ENCODE measurements at regions not wholly inside any gene's neighbourhood (a gene's known extent, or its start where the extent isn't known, plus 50 kb on each side); places are given as distances from the start of the nearest gene placed in this dataset.

DNA sequence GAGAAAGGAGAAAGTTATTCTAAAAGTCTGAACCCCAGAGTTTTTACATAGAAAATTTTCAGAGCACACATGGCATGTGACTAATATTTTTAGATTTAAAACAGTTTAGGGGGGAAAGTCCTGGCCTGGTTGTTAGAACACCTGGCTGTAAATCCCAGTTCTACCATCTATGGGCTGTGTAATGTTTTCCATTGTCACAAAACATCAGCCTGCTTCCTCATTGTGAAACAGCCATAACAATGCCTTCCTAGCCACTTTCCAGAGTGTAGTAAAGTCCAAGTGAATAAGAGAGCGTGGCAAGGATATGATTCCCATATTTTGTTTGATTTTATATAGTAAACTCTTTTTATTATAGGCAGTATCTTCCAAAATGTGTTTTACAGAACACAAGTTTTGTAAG is 310.0 kb upstream of the DCN start:
- Histone ChIP-seq H3K4me1 (ENCODE audit: control insufficient read depth in 5 of 5, insufficient read depth in 5 of 5, low read length in 5 of 5) (no peaks in the 10 kb centered on the region), H3K9me3 (ENCODE audit: control insufficient read depth in 4 of 4, insufficient read depth in 3 of 4, low read length in 3 of 4) (no peaks in the 10 kb centered on the region), H3K4me3 (no peak overlapping the region), H3K36me3 (ENCODE audit: control insufficient read depth in 4 of 4, insufficient read depth in 4 of 4, low read length in 4 of 4) (no peaks in the 10 kb centered on the region), H3K27me3 (ENCODE audit: control insufficient read depth in 3 of 3, insufficient read depth in 3 of 3, low read length in 2 of 3) (no peaks in the 10 kb centered on the region), H3K27ac (ENCODE audit: low read depth in 1 of 2, low read length in 1 of 2) (no peak overlapping the region), H3K9ac (ENCODE audit: insufficient read depth in 1 of 2, low read length in 2 of 2) (no peak overlapping the region)
- DNase-seq (no peak), ATAC-seq (ENCODE audit: insufficient read depth, low FRiP score) (no peak)
- TF ChIP-seq, protein P1, sequence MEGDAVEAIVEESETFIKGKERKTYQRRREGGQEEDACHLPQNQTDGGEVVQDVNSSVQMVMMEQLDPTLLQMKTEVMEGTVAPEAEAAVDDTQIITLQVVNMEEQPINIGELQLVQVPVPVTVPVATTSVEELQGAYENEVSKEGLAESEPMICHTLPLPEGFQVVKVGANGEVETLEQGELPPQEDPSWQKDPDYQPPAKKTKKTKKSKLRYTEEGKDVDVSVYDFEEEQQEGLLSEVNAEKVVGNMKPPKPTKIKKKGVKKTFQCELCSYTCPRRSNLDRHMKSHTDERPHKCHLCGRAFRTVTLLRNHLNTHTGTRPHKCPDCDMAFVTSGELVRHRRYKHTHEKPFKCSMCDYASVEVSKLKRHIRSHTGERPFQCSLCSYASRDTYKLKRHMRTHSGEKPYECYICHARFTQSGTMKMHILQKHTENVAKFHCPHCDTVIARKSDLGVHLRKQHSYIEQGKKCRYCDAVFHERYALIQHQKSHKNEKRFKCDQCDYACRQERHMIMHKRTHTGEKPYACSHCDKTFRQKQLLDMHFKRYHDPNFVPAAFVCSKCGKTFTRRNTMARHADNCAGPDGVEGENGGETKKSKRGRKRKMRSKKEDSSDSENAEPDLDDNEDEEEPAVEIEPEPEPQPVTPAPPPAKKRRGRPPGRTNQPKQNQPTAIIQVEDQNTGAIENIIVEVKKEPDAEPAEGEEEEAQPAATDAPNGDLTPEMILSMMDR (IDR thresholded peaks at IDR 0.05; ENCODE audit: control extremely low read depth, extremely low read depth) = no peak
- 80 to 100% methylated on average over 1 of the region's 1 CpG for WGBS, 2 donors

DNA sequence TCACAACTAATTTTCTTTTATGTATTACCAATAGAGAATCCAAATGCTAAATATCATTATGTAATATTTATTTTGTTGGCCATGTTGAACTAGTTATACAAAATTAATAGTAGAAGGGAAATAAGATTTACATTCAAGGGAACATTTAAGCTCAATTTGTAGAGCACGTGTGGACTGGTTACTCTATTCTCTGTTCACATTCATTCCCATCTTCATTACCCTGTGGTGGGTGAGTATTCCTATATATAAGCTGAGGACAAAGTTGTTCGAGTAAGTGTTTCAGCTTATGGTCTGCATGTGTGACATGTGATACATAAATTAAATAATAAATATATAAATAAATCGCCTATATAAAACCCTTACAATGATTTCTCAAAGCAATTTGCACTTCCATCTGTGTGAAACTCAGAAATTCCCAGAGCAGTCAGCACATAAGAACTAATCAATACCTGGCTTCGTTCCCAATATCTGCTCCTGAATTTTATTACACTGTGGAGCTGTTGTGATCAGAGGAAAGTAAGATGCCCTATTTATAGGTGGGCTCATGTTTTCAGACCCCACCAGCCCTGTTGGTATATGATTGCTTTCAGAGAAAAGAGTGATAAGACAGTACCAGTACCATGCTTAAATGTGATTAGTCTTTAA is 308.2 kb upstream of the DCN start:
- Histone ChIP-seq H3K4me1 (ENCODE audit: control insufficient read depth in 5 of 5, insufficient read depth in 5 of 5, low read length in 5 of 5) (no peaks in the 10 kb centered on the region), H3K36me3 (ENCODE audit: control insufficient read depth in 4 of 4, insufficient read depth in 4 of 4, low read length in 4 of 4) (no peaks in the 10 kb centered on the region), H3K27me3 (ENCODE audit: control insufficient read depth in 3 of 3, insufficient read depth in 3 of 3, low read length in 2 of 3) (no peaks in the 10 kb centered on the region), H3K9ac (ENCODE audit: insufficient read depth in 1 of 2, low read length in 2 of 2) (no peak overlapping the region), H3K27ac (ENCODE audit: low read depth in 1 of 2, low read length in 1 of 2) (no peak overlapping the region), H3K9me3 (ENCODE audit: control insufficient read depth in 4 of 4, insufficient read depth in 3 of 4, low read length in 3 of 4) (no peaks in the 10 kb centered on the region), H3K4me3 (no peak overlapping the region)
- TF ChIP-seq, protein P1 (IDR thresholded peaks at IDR 0.05; ENCODE audit: control extremely low read depth, extremely low read depth) = no peak
- ATAC-seq (ENCODE audit: insufficient read depth, low FRiP score) (no peak), DNase-seq (no peak)
- WGBS, 2 donors = 84 to 89% methylated on average over 4 of the region's 4 CpGs

DNA sequence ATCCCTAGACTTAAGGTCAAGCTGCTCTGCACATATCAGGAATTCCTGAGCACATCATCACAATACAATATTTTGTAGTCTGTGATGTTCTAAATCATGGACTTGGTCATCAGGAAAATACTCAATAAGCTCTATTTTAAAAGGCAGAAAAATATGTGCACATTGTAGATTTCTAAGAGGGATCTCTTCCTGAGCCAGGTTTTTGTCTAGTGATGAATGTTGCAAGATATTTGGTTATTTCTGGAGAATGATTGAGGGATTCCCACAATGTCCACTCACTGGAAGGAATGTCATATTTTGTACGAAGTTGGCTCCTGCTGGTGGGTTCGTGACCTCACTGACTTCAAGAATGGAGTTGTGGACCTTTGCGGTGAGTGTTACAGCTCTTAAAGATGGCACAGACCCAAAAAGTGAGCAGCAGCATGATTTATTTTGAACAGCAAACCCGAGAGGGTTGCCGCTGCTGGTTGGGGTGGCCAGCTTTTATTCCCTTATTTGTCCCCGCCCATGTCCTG is 300.9 kb upstream of the DCN start:
- DNase-seq (no peak), ATAC-seq (ENCODE audit: insufficient read depth, low FRiP score) (no peak)
- 87 to 88% methylated on average over 6 of the region's 6 CpGs for WGBS, 2 donors
- Histone ChIP-seq H3K4me3 (no peak overlapping the region), H3K4me1 (ENCODE audit: control insufficient read depth in 5 of 5, insufficient read depth in 5 of 5, low read length in 5 of 5) (peaks cover 0 to 14% (median 6%) of the 10 kb centered on the region in 5 donors), H3K27me3 (ENCODE audit: control insufficient read depth in 3 of 3, insufficient read depth in 3 of 3, low read length in 2 of 3) (no peaks in the 10 kb centered on the region), H3K36me3 (ENCODE audit: control insufficient read depth in 4 of 4, insufficient read depth in 4 of 4, low read length in 4 of 4) (no peaks in the 10 kb centered on the region), H3K9ac (ENCODE audit: insufficient read depth in 1 of 2, low read length in 2 of 2) (no peak overlapping the region), H3K27ac (ENCODE audit: low read depth in 1 of 2, low read length in 1 of 2) (no peak overlapping the region), H3K9me3 (ENCODE audit: control insufficient read depth in 4 of 4, insufficient read depth in 3 of 4, low read length in 3 of 4) (no peaks in the 10 kb centered on the region)
- TF ChIP-seq, protein P1 (IDR thresholded peaks at IDR 0.05; ENCODE audit: control extremely low read depth, extremely low read depth) = no peak

DNA sequence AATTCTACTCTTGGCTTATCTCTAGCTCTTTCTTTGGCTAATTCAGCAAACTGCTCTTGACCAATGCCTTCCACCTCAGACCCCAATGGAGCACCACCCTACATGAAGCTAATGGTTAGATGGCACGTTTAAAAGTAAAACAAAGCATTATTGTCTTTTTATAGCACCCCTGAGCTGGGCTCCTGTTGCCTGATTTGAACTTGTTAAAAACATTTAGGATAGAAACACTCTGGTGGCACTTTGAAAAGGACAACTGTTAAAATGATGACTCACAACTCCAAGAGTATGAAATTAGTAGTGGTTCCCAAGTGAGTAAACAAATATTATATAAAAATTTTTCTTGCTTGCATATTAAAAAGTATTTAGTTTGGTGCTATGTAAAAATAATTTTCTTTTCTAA is 299.6 kb upstream of the DCN start:
- DNase-seq (no peak), ATAC-seq (ENCODE audit: insufficient read depth, low FRiP score) (no peak)
- H3K4me3 ChIP-seq = no peak overlapping the region
- H3K9ac ChIP-seq (ENCODE audit: insufficient read depth in 1 of 2, low read length in 2 of 2) = no peak overlapping the region
- WGBS, 2 donors = 69 to 79% methylated on average over 1 of the region's 1 CpG
- TF ChIP-seq, protein P1 (IDR thresholded peaks at IDR 0.05; ENCODE audit: control extremely low read depth, extremely low read depth) = no peak
- H3K4me1 ChIP-seq (ENCODE audit: control insufficient read depth in 5 of 5, insufficient read depth in 5 of 5, low read length in 5 of 5) = peaks cover 0 to 14% (median 6%) of the 10 kb centered on the region in 5 donors
- no peaks in the 10 kb centered on the region for H3K36me3 ChIP-seq (ENCODE audit: control insufficient read depth in 4 of 4, insufficient read depth in 4 of 4, low read length in 4 of 4)
- H3K27ac ChIP-seq (ENCODE audit: low read depth in 1 of 2, low read length in 1 of 2) = no peak overlapping the region
- H3K27me3 ChIP-seq (ENCODE audit: control insufficient read depth in 3 of 3, insufficient read depth in 3 of 3, low read length in 2 of 3) = no peaks in the 10 kb centered on the region
- no peaks in the 10 kb centered on the region for H3K9me3 ChIP-seq (ENCODE audit: control insufficient read depth in 4 of 4, insufficient read depth in 3 of 4, low read length in 3 of 4)
